SK-N-SH treated with all-trans-retinoic acid at 6 μM for 48 hours (cell line): ENCODE measurements at regions not wholly inside any gene's neighbourhood (a gene's known extent, or its start where the extent isn't known, plus 50 kb on each side); places are given as distances from the start of the nearest gene placed in this dataset.

Experiments
- ATAC-seq: fragments of 200-7000 bp; cut with Tn5 transposase; 3 replicates; pipeline ENCODE4 v1.9.1; 2020; ENCODE audit warnings: mild to moderate bottlenecking, moderate library complexity
- ARNTL ChIP-seq: fragments of 450-650 bp; formaldehyde crosslinking; IDR thresholded peaks from 2 replicates; pipeline ENCODE4 v1.5.0; 2020; ENCODE audit warnings: low read depth, mild to moderate bottlenecking, moderate library complexity, borderline replicate concordance
- BACH2 ChIP-seq: fragments of 250-450 bp; sonication (Bioruptor Pico); IDR thresholded peaks from 2 replicates; pipeline ENCODE4 v1.9.0; 2021; ENCODE audit warnings: mild to moderate bottlenecking, borderline replicate concordance
- CREB5 ChIP-seq: fragments of 250-450 bp; sonication (Bioruptor Pico); IDR thresholded peaks from 2 replicates; pipeline ENCODE4 v1.5.1; 2020; ENCODE audit warnings: low read depth, mild to moderate bottlenecking, moderate library complexity
- CSDC2 ChIP-seq: fragments of 250-450 bp; sonication (Bioruptor Pico); IDR thresholded peaks from 2 replicates; pipeline ENCODE4 v1.5.0; 2020; ENCODE audit warnings: mild to moderate bottlenecking, moderate library complexity
- ESRRG ChIP-seq: fragments of 250-450 bp; sonication (Bioruptor Pico); IDR thresholded peaks from 2 replicates; pipeline ENCODE4 v1.6.1; 2021; ENCODE audit warnings: mild to moderate bottlenecking
- GLIS3 ChIP-seq: fragments of 250-450 bp; sonication (Bioruptor Pico); IDR thresholded peaks from 2 replicates; pipeline ENCODE4 v1.5.0; 2020; ENCODE audit warnings: mild to moderate bottlenecking, moderate library complexity
- PATZ1 ChIP-seq: fragments of 250-450 bp; sonication (Bioruptor Pico); IDR thresholded peaks from 2 replicates; pipeline ENCODE4 v1.8.0; 2020; ENCODE audit warnings: mild to moderate bottlenecking, moderate library complexity, borderline replicate concordance
- POU6F1 ChIP-seq: fragments of 250-450 bp; sonication (Bioruptor Pico); IDR thresholded peaks from 2 replicates; pipeline ENCODE4 v1.8.0; 2021; ENCODE audit warnings: low read depth, mild to moderate bottlenecking, moderate library complexity, borderline replicate concordance
- PPARA ChIP-seq: fragments of 250-450 bp; sonication (Bioruptor Pico); IDR thresholded peaks from 2 replicates; pipeline ENCODE4 v1.5.0; 2020; ENCODE audit warnings: mild to moderate bottlenecking, borderline replicate concordance
- RARB ChIP-seq: fragments of 250-450 bp; sonication (Bioruptor Pico); IDR thresholded peaks from 2 replicates; pipeline ENCODE4 v1.8.0; 2021; ENCODE audit warnings: mild to moderate bottlenecking, moderate library complexity
- SNAI2 ChIP-seq: fragments of 250-450 bp; sonication (Bioruptor Pico); IDR thresholded peaks from 2 replicates; pipeline ENCODE4 v1.5.0; 2020; ENCODE audit warnings: mild to moderate bottlenecking, moderate library complexity
- TCF4 ChIP-seq: fragments of 250-450 bp; sonication (Bioruptor Pico); IDR thresholded peaks from 2 replicates; pipeline ENCODE4 v1.8.0; 2021; ENCODE audit warnings: mild to moderate bottlenecking, moderate library complexity, borderline replicate concordance
- TOX ChIP-seq: fragments of 250-450 bp; sonication (Bioruptor Pico); IDR thresholded peaks from 2 replicates; pipeline ENCODE4 v1.8.0; 2021; ENCODE audit warnings: mild to moderate bottlenecking, moderate library complexity, borderline replicate concordance
- ZC3H10 ChIP-seq: fragments of 250-450 bp; sonication (Bioruptor Pico); IDR thresholded peaks from 2 replicates; pipeline ENCODE4 v1.5.1; 2021; ENCODE audit warnings: mild to moderate bottlenecking, moderate library complexity
- ZFP3 ChIP-seq: fragments of 250-450 bp; sonication (Bioruptor Pico); IDR thresholded peaks from 2 replicates; pipeline ENCODE4 v1.5.0; 2020; ENCODE audit warnings: mild to moderate bottlenecking, moderate library complexity
- ZFP30 ChIP-seq: fragments of 450-650 bp; formaldehyde crosslinking; IDR thresholded peaks from 2 replicates; pipeline ENCODE4 v1.5.0; 2022; ENCODE audit warnings: mild to moderate bottlenecking, moderate library complexity
- ZNF565 ChIP-seq: fragments of 450-650 bp; formaldehyde crosslinking; conservative IDR thresholded peaks from 2 replicates; pipeline ENCODE4 v1.5.0; 2020; ENCODE audit warnings: low read depth, mild to moderate bottlenecking, moderate library complexity
- ZNF70 ChIP-seq: fragments of 450-650 bp; formaldehyde crosslinking; IDR thresholded peaks from 2 replicates; pipeline ENCODE4 v1.5.0; 2020; ENCODE audit warnings: mild to moderate bottlenecking, moderate library complexity
- ZNF8 ChIP-seq: fragments of 450-650 bp; formaldehyde crosslinking; IDR thresholded peaks from 2 replicates; pipeline ENCODE4 v1.5.0; 2020; ENCODE audit warnings: mild to moderate bottlenecking, moderate library complexity
- TF ChIP-seq, protein P1 (sequence below): fragments of 250-450 bp; sonication (Bioruptor Pico); IDR thresholded peaks from 2 replicates; pipeline ENCODE4 v1.5.0; 2020; ENCODE audit warnings: mild to moderate bottlenecking, moderate library complexity
- TF ChIP-seq, protein P2 (sequence below): fragments of 250-450 bp; sonication (Bioruptor Pico); IDR thresholded peaks from 2 replicates; pipeline ENCODE4 v1.5.1; 2021; ENCODE audit warnings: mild to moderate bottlenecking, moderate library complexity

- TF ChIP-seq CREB5 (CRISPR knock-in tag) (no peak), RARB (CRISPR knock-in tag) (no peak), CSDC2 (CRISPR knock-in tag) (no peak), ESRRG (no peak), ZNF565 (no peak), POU6F1 (no peak), PPARA (CRISPR knock-in tag) (no peak), TOX (CRISPR knock-in tag) (no peak), BACH2 (no peak), ZNF8 (CRISPR knock-in tag) (no peak)
- TF ChIP-seq, protein P1, sequence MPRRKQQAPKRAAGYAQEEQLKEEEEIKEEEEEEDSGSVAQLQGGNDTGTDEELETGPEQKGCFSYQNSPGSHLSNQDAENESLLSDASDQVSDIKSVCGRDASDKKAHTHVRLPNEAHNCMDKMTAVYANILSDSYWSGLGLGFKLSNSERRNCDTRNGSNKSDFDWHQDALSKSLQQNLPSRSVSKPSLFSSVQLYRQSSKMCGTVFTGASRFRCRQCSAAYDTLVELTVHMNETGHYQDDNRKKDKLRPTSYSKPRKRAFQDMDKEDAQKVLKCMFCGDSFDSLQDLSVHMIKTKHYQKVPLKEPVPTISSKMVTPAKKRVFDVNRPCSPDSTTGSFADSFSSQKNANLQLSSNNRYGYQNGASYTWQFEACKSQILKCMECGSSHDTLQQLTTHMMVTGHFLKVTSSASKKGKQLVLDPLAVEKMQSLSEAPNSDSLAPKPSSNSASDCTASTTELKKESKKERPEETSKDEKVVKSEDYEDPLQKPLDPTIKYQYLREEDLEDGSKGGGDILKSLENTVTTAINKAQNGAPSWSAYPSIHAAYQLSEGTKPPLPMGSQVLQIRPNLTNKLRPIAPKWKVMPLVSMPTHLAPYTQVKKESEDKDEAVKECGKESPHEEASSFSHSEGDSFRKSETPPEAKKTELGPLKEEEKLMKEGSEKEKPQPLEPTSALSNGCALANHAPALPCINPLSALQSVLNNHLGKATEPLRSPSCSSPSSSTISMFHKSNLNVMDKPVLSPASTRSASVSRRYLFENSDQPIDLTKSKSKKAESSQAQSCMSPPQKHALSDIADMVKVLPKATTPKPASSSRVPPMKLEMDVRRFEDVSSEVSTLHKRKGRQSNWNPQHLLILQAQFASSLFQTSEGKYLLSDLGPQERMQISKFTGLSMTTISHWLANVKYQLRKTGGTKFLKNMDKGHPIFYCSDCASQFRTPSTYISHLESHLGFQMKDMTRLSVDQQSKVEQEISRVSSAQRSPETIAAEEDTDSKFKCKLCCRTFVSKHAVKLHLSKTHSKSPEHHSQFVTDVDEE = no peak
- TF ChIP-seq, all 23 proteins: peak for 0
- ATAC-seq = no peak
Observed at GRCh38 chr7:52365349-52365748, 670.1 kb upstream of the POM121L12 start.

DNA sequence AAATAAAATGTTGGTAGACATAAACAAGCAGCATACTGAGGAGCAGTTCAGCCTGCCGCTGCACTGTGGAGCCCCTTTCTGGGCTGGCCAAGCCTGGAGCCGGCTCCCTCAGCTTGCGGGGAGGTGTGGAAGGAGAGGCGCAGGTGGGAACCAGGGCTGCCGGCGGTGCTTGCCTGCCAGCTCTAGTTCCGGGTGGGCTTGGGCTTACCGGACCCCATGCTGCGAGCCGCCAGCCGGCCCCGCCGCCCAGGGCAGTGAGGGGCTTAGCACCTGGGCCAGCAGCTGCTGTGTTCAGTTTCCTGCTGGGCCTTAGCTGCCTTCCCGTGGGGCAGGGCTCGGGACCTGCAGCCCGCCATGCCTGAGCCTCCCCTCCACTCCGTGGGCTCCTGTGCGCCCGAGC lies 672.9 kb upstream of the POM121L12 start:
- TF ChIP-seq CSDC2 (CRISPR knock-in tag) = no peak
- TF ChIP-seq TOX (CRISPR knock-in tag) = no peak
- TF ChIP-seq, protein P1 = no peak
- TF ChIP-seq, protein P2, sequence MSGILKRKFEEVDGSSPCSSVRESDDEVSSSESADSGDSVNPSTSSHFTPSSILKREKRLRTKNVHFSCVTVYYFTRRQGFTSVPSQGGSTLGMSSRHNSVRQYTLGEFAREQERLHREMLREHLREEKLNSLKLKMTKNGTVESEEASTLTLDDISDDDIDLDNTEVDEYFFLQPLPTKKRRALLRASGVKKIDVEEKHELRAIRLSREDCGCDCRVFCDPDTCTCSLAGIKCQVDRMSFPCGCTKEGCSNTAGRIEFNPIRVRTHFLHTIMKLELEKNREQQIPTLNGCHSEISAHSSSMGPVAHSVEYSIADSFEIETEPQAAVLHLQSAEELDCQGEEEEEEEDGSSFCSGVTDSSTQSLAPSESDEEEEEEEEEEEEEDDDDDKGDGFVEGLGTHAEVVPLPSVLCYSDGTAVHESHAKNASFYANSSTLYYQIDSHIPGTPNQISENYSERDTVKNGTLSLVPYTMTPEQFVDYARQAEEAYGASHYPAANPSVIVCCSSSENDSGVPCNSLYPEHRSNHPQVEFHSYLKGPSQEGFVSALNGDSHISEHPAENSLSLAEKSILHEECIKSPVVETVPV = no peak
- TF ChIP-seq TCF4 (CRISPR knock-in tag) = no peak
- TF ChIP-seq ZNF565 = no peak
- TF ChIP-seq ARNTL = no peak
- TF ChIP-seq ZFP3 (CRISPR knock-in tag) = no peak
- TF ChIP-seq SNAI2 (CRISPR knock-in tag) = no peak
- TF ChIP-seq PATZ1 (CRISPR knock-in tag) = no peak
- no peak for TF ChIP-seq ZFP30 (CRISPR knock-in tag)
- no peak for TF ChIP-seq ZNF70
- no peak for TF ChIP-seq ZC3H10 (CRISPR knock-in tag)
- TF ChIP-seq ZNF8 (CRISPR knock-in tag) = no peak
- no peak for TF ChIP-seq ESRRG
- TF ChIP-seq GLIS3 = no peak
- no peak for TF ChIP-seq POU6F1
- TF ChIP-seq BACH2 = no peak
- TF ChIP-seq, all 23 proteins: peak for 0
- no peak for ATAC-seq
